GM21423 (cell line): ENCODE measurements at regions not wholly inside any gene's neighbourhood (a gene's known extent, or its start where the extent isn't known, plus 50 kb on each side); places are given as distances from the start of the nearest gene placed in this dataset.
A peak's percentile ranks its signal among the peaks of the same experiment; 100 is the strongest.

ENCODE experiments used
- ATAC-seq: cut with Tn5 transposase; IDR thresholded peaks from one replicate; pipeline ENCODE4 v1.9.1; 2021; ENCODE audit warnings: mild to moderate bottlenecking, moderate library complexity; ENCODE audit not compliant: unreplicated experiment

GRCh38 chr2:41936771-41937463 is 110.9 kb upstream of the PKDCC start:
- ATAC-seq, result no peak

- no peak for ATAC-seq
These were observed 110.3 kb upstream of the PKDCC start for GRCh38 chr2:41937464-41937906.

GRCh38 chr2:41937921-41938708 is 109.7 kb upstream of the PKDCC start:
- no peak for ATAC-seq

GRCh38 chr2:41940060-41940744 is 107.6 kb upstream of the PKDCC start:
- ATAC-seq, result no peak

- ATAC-seq, result no peak
These were observed 107.1 kb upstream of the PKDCC start for GRCh38 chr2:41940745-41941063.

GRCh38 chr2:41941831-41942230 is 106.0 kb upstream of the PKDCC start:
- ATAC-seq, result no peak

- no peak for ATAC-seq
These were observed 105.5 kb upstream of the PKDCC start for GRCh38 chr2:41942278-41942677.

GRCh38 chr2:41943159-41943558 is 104.7 kb upstream of the PKDCC start:
- ATAC-seq, result no peak

- no peak for ATAC-seq
These were observed 103.5 kb upstream of the PKDCC start for GRCh38 chr2:41944220-41944880.

- no peak for ATAC-seq
These were observed 100.0 kb upstream of the PKDCC start for GRCh38 chr2:41947701-41948396.

GRCh38 chr2:41948397-41948763 is 99.4 kb upstream of the PKDCC start:
- ATAC-seq, result no peak

- ATAC-seq, result no peak
These were observed 98.5 kb upstream of the PKDCC start for GRCh38 chr2:41949091-41949882.

GRCh38 chr2:41949883-41950665 is 97.7 kb upstream of the PKDCC start:
- ATAC-seq, result no peak

GRCh38 chr2:41950666-41950960 is 97.2 kb upstream of the PKDCC start:
- ATAC-seq, result no peak

- ATAC-seq, result no peak
These were observed 93.2 kb upstream of the PKDCC start for GRCh38 chr2:41954304-41955291.

GRCh38 chr2:41955316-41956043 is 92.3 kb upstream of the PKDCC start:
- peak; percentile 44 for ATAC-seq

- no peak for ATAC-seq
These were observed 90.4 kb upstream of the PKDCC start for GRCh38 chr2:41957431-41957830.

- ATAC-seq, result no peak
These were observed 89.6 kb upstream of the PKDCC start for GRCh38 chr2:41958251-41958650.
